Astrocyte (in vitro differentiated cells and primary cell): ENCODE measurements at regions not wholly inside any gene's neighbourhood (a gene's known extent, or its start where the extent isn't known, plus 50 kb on each side); places are given as distances from the start of the nearest gene placed in this dataset.

Experiments used
- DNase-seq: peaks from one replicate; pipeline ENCODE4 v3.0.0-alpha.2; 2010; ENCODE audit warnings: low read depth
- FAIRE-seq: peaks from 2 replicates; lab custom pipeline; 2011; peaks lifted over from hg19 to GRCh38; lab: Jason Lieb, UNC
- H2AFZ ChIP-seq: 2 replicates; pipeline ENCODE4 v1.6.0; 2012; ENCODE audit warnings: low read depth, low read length, inconsistent platforms
- H3K27ac ChIP-seq: 2 replicates; pipeline ENCODE4 v1.5.1; 2011; ENCODE audit warnings: low read depth, low read length, inconsistent platforms
- H3K27me3 ChIP-seq: 2 replicates; pipeline ENCODE4 v1.6.0; 2011; ENCODE audit warnings: low read length, inconsistent platforms; ENCODE audit not compliant: insufficient read depth
- H3K36me3 ChIP-seq: 2 replicates; pipeline ENCODE4 v1.5.1; 2011; ENCODE audit warnings: low read length, inconsistent platforms; ENCODE audit not compliant: insufficient read depth
- H3K4me1 ChIP-seq: 2 replicates; pipeline ENCODE4 v1.5.1; 2011; ENCODE audit warnings: low read length, inconsistent platforms; ENCODE audit not compliant: insufficient read depth
- H3K4me2 ChIP-seq: 2 replicates; pipeline ENCODE4 v1.6.0; 2012; ENCODE audit warnings: low read length, inconsistent platforms
- H3K4me3 ChIP-seq: 2 replicates; pipeline ENCODE4 v1.5.1; 2011; ENCODE audit warnings: low read depth, mild to moderate bottlenecking, low read length, inconsistent platforms; ENCODE audit not compliant: insufficient read depth
- H3K79me2 ChIP-seq: 2 replicates; pipeline ENCODE4 v1.6.0; 2012; ENCODE audit warnings: mild to moderate bottlenecking, low read length, inconsistent platforms; ENCODE audit not compliant: insufficient read depth
- H3K9ac ChIP-seq: 2 replicates; pipeline ENCODE4 v1.6.0; 2012; ENCODE audit warnings: mild to moderate bottlenecking, low read length, inconsistent platforms
- H3K9me3 ChIP-seq: 2 replicates; pipeline ENCODE4 v1.5.1; 2012; ENCODE audit warnings: low read depth, mild to moderate bottlenecking, low read length, inconsistent platforms; ENCODE audit not compliant: insufficient read depth
- H4K20me1 ChIP-seq: 2 replicates; pipeline ENCODE4 v1.6.0; 2012; ENCODE audit warnings: low read length, inconsistent platforms; ENCODE audit not compliant: insufficient read depth
- H3K27ac Mint-ChIP-seq: one replicate; pipeline ENCODE4 v1.8.0; 2021; ENCODE audit warnings: mild to moderate bottlenecking, mixed read lengths; ENCODE audit not compliant: unreplicated experiment
- H3K27me3 Mint-ChIP-seq: one replicate; pipeline ENCODE4 v1.8.0; 2021; ENCODE audit warnings: low read depth, mixed read lengths; ENCODE audit not compliant: unreplicated experiment
- H3K36me3 Mint-ChIP-seq: one replicate; pipeline ENCODE4 v1.8.0; 2021; ENCODE audit warnings: low read depth, mixed read lengths; ENCODE audit not compliant: unreplicated experiment
- H3K4me1 Mint-ChIP-seq: one replicate; pipeline ENCODE4 v1.8.0; 2021; ENCODE audit warnings: low read depth, mixed read lengths; ENCODE audit not compliant: unreplicated experiment
- H3K4me3 Mint-ChIP-seq: one replicate; pipeline ENCODE4 v1.8.0; 2021; ENCODE audit warnings: mild to moderate bottlenecking, moderate library complexity, mixed read lengths; ENCODE audit not compliant: unreplicated experiment
- H3K9me3 Mint-ChIP-seq: one replicate; pipeline ENCODE4 v1.8.0; 2021; ENCODE audit warnings: mild to moderate bottlenecking, mixed read lengths; ENCODE audit not compliant: unreplicated experiment
- EZH2 ChIP-seq: IDR thresholded peaks from 2 replicates; pipeline ENCODE4 v1.6.1; 2012; ENCODE audit warnings: mild to moderate bottlenecking, low read length, inconsistent platforms; ENCODE audit not compliant: insufficient read depth
- TF ChIP-seq, protein P1 (sequence below): IDR thresholded peaks from 2 replicates; pipeline ENCODE4 v1.5.1; 2011; ENCODE audit warnings: low read depth, mild to moderate bottlenecking, inconsistent platforms, low read length, moderate library complexity; ENCODE audit not compliant: insufficient read depth

DNA sequence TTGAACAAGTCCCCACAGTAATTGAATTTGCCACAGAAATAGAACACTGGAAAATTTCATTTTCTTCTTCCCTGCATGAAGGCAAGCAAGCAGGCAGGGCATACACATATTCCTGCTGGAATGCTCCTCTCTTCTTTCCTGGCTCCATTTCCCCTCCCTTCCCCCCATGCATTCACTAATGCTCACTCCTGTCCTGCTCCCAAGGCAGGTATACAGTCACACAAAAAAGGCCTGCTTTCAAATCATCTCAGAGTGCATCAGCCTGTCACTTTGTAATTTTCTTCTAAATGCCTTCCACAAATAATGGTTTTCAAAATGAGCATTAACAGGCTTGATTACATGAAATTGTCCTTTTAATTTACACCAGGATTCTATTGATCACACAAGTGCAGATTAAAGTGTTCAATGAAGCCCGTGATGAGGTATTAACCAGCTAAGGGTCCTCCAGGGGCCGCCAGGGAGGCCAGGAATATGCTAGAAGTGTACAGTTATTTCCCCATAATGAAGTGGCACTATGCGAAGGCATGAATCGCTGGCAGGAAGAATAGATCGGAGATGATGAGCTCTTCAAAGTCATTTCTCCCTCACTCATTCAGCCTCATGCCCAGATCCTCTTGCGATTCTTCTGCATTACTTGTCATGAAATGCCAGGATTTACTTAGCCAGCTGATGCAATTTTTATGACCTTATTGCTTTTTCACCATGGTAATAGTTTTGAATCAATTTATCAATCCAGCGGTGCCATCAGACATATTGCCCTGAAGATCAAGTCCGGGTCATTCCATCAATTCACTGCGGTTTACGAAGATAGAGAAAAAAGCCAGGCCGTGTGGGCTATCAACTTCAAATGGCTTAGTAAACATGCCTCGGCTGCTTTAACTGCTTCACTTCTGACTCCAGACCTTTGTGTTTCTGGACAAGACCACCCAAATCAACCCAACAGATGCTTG, 243.5 kb downstream of the GPAT3 start:
- no peak overlapping the region for H3K4me2 ChIP-seq
- Mint-ChIP-seq H3K9me3 (no peaks in the 10 kb centered on the region), H3K4me3 (no peak overlapping the region), H3K4me1 (no peaks in the 10 kb centered on the region), H3K27me3 (no peaks in the 10 kb centered on the region), H3K36me3 (no peaks in the 10 kb centered on the region), H3K27ac (no peak overlapping the region)
- no peak overlapping the region for H3K4me3 ChIP-seq
- DNase-seq (no peak), FAIRE-seq (no peak)
- no peak for TF ChIP-seq EZH2
- TF ChIP-seq, protein P1, sequence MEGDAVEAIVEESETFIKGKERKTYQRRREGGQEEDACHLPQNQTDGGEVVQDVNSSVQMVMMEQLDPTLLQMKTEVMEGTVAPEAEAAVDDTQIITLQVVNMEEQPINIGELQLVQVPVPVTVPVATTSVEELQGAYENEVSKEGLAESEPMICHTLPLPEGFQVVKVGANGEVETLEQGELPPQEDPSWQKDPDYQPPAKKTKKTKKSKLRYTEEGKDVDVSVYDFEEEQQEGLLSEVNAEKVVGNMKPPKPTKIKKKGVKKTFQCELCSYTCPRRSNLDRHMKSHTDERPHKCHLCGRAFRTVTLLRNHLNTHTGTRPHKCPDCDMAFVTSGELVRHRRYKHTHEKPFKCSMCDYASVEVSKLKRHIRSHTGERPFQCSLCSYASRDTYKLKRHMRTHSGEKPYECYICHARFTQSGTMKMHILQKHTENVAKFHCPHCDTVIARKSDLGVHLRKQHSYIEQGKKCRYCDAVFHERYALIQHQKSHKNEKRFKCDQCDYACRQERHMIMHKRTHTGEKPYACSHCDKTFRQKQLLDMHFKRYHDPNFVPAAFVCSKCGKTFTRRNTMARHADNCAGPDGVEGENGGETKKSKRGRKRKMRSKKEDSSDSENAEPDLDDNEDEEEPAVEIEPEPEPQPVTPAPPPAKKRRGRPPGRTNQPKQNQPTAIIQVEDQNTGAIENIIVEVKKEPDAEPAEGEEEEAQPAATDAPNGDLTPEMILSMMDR: no peak
- no peak overlapping the region for H3K9ac ChIP-seq
- H2AFZ ChIP-seq: no peak overlapping the region
- H3K27me3 ChIP-seq: no peaks in the 10 kb centered on the region
- H4K20me1 ChIP-seq: no peaks in the 10 kb centered on the region
- no peaks in the 10 kb centered on the region for H3K79me2 ChIP-seq
- no peak overlapping the region for H3K27ac ChIP-seq
- H3K36me3 ChIP-seq: no peaks in the 10 kb centered on the region
- no peaks in the 10 kb centered on the region for H3K4me1 ChIP-seq
- no peaks in the 10 kb centered on the region for H3K9me3 ChIP-seq

DNA sequence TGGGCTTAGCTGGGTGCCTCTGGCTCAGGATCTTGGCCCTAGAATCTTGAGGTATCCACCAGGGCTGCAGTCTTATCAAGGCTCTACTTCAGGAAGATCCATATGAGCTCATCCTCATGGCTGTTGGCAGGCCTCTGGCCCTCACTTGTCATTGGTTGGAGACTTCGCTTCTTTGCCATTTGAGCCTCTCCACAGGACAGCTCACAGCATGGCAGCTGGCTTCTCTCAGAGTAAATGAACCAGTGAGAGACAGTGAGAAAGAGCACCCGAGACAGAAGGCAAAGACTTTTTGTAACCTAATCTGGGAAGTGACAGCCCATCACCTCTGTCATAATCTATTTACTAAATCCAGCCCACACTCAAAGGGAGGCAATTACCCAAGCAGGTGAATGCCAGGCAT, 236.8 kb downstream of the GPAT3 start:
- H3K9me3 Mint-ChIP-seq: no peaks in the 10 kb centered on the region
- no peaks in the 10 kb centered on the region for H3K9me3 ChIP-seq
- H4K20me1 ChIP-seq: no peaks in the 10 kb centered on the region
- TF ChIP-seq, protein P1: no peak
- no peak for TF ChIP-seq EZH2
- no peak overlapping the region for H3K27ac ChIP-seq
- DNase-seq (no peak), FAIRE-seq (no peak)
- H3K27ac Mint-ChIP-seq: no peak overlapping the region
- H3K4me2 ChIP-seq: no peak overlapping the region
- no peaks in the 10 kb centered on the region for H3K4me1 Mint-ChIP-seq
- no peak overlapping the region for H3K4me3 Mint-ChIP-seq
- no peaks in the 10 kb centered on the region for H3K27me3 ChIP-seq
- H3K79me2 ChIP-seq: no peaks in the 10 kb centered on the region
- no peaks in the 10 kb centered on the region for H3K36me3 Mint-ChIP-seq
- H3K36me3 ChIP-seq: no peaks in the 10 kb centered on the region
- no peaks in the 10 kb centered on the region for H3K4me1 ChIP-seq
- H2AFZ ChIP-seq: no peak overlapping the region
- H3K4me3 ChIP-seq: no peak overlapping the region
- H3K9ac ChIP-seq: no peak overlapping the region
- H3K27me3 Mint-ChIP-seq: peaks cover 3% of the 10 kb centered on the region
